SK-N-SH (cell line): ENCODE measurements at regions not wholly inside any gene's neighbourhood (a gene's known extent, or its start where the extent isn't known, plus 50 kb on each side); places are given as distances from the start of the nearest gene placed in this dataset.

ENCODE experiments used
- CTCF ChIP-seq: fragments of 200-600 bp; sonication (generic); IDR thresholded peaks from 2 replicates; pipeline ENCODE4 v1.6.1; 2017; ENCODE audit warnings: antibody characterized with exemption, mild to moderate bottlenecking, moderate library complexity
- ELF1 ChIP-seq: IDR thresholded peaks from 2 replicates; pipeline ENCODE4 v1.4.0; 2012
- FOSL2 ChIP-seq: IDR thresholded peaks from 2 replicates; pipeline ENCODE4 v1.4.0; 2012; ENCODE audit warnings: low read depth, mild to moderate bottlenecking, moderate library complexity, borderline replicate concordance
- IRF3 ChIP-seq: fragments of 150-350 bp; IDR thresholded peaks from 2 replicates; pipeline ENCODE4 v1.6.1; 2016; ENCODE audit warnings: mild to moderate bottlenecking, low read depth, low read length
- JUND ChIP-seq: IDR thresholded peaks from 2 replicates; pipeline ENCODE4 v1.4.0; 2012
- NFIC ChIP-seq: IDR thresholded peaks from 2 replicates; pipeline ENCODE4 v1.4.0; 2012; ENCODE audit warnings: borderline replicate concordance
- PBX3 ChIP-seq: IDR thresholded peaks from 2 replicates; pipeline ENCODE4; 2012
- POLR2AphosphoS5 ChIP-seq: IDR thresholded peaks from 2 replicates; pipeline ENCODE4 v1.6.1; 2012; ENCODE audit warnings: low read depth, low read length
- REST ChIP-seq: IDR thresholded peaks from 2 replicates; pipeline ENCODE4 v1.6.1; 2012; ENCODE audit warnings: mild to moderate bottlenecking, low read depth, low read length, moderate library complexity
- RFX5 ChIP-seq: IDR thresholded peaks from 2 replicates; pipeline ENCODE4 v1.6.1; 2012; ENCODE audit warnings: mild to moderate bottlenecking, improper control_type of control experiment, low read length
- SIN3A ChIP-seq: IDR thresholded peaks from 2 replicates; pipeline ENCODE4 v1.6.1; 2012; ENCODE audit warnings: low read depth, mild to moderate bottlenecking, low read length, moderate library complexity, borderline replicate concordance
- SMC3 ChIP-seq: IDR thresholded peaks from 2 replicates; pipeline ENCODE4 v1.6.1; 2012; ENCODE audit warnings: low read depth, low read length, improper control_type of control experiment
- USF1 ChIP-seq: IDR thresholded peaks from 2 replicates; pipeline ENCODE4 v1.4.0; 2012; ENCODE audit warnings: low read depth, borderline replicate concordance
- YY1 ChIP-seq: IDR thresholded peaks from 2 replicates; pipeline ENCODE4 v1.4.0; 2012; ENCODE audit warnings: low read depth, mild to moderate bottlenecking

GRCh38 chr7:16061011-16061410, 360.3 kb downstream of the CRPPA start:
- no peak for TF ChIP-seq SIN3A
- TF ChIP-seq SMC3, result no peak
- no peak for TF ChIP-seq CTCF
- TF ChIP-seq JUND, result no peak
- TF ChIP-seq RFX5, result no peak
- TF ChIP-seq REST, result no peak
- TF ChIP-seq FOSL2, result no peak
- TF ChIP-seq YY1, result no peak
- TF ChIP-seq NFIC, result no peak
- TF ChIP-seq USF1, result no peak
- TF ChIP-seq POLR2AphosphoS5, result no peak
- TF ChIP-seq PBX3, result no peak
- no peak for TF ChIP-seq ELF1
- TF ChIP-seq IRF3, result no peak
